Liver (tissue), 8 donors: ENCODE measurements at regions not wholly inside any gene's neighbourhood (a gene's known extent, or its start where the extent isn't known, plus 50 kb on each side); places are given as distances from the start of the nearest gene placed in this dataset.

Experiments used
- DNase-seq: peaks from one replicate; pipeline ENCODE4 v3.0.0-alpha.2; 2017; ENCODE audit warnings: low spot score
- H3K27ac ChIP-seq, 2 donors: one replicate each; pipeline ENCODE4 v1.7.0; 2013; ENCODE audit warnings: inconsistent platforms in 2 of 2, low read length in 2 of 2, control low read depth in 1 of 2, low read depth in 1 of 2, mild to moderate bottlenecking in 1 of 2
- H3K27me3 ChIP-seq, 4 donors: one replicate each; pipeline versions ENCODE4 v1.6.1 to v1.7.0; 2013; ENCODE audit warnings: low read length in 3 of 4, inconsistent platforms in 1 of 4, mild to moderate bottlenecking in 1 of 4, moderate library complexity in 1 of 4; ENCODE audit not compliant: control insufficient read depth in 4 of 4, insufficient read depth in 4 of 4
- H3K36me3 ChIP-seq, 4 donors: one replicate each; pipeline versions ENCODE4 v1.6.1 to v1.7.0; 2013; ENCODE audit warnings: low read length in 3 of 4, mild to moderate bottlenecking in 3 of 4, low read depth in 1 of 4, moderate library complexity in 1 of 4; ENCODE audit not compliant: control insufficient read depth in 4 of 4, insufficient read depth in 3 of 4
- H3K4me1 ChIP-seq, 4 donors: one replicate each; pipeline versions ENCODE4 v1.6.1 to v1.7.0; 2013; ENCODE audit warnings: low read length in 3 of 4, mild to moderate bottlenecking in 3 of 4, moderate library complexity in 1 of 4; ENCODE audit not compliant: control insufficient read depth in 4 of 4, insufficient read depth in 4 of 4
- H3K4me3 ChIP-seq, 3 donors: one replicate each; pipeline versions ENCODE4 v1.6.1 to v1.7.0; 2013; ENCODE audit warnings: low read length in 3 of 3, control low read depth in 1 of 3, low read depth in 1 of 3, mild to moderate bottlenecking in 1 of 3
- H3K9ac ChIP-seq, 2 donors: one replicate each; pipeline ENCODE4 v1.7.0; 2013; ENCODE audit warnings: low read length in 2 of 2, mild to moderate bottlenecking in 2 of 2, moderate library complexity in 2 of 2, control low read depth in 1 of 2, low read depth in 1 of 2
- H3K9me3 ChIP-seq, 4 donors: one replicate each; pipeline versions ENCODE4 v1.6.1 to v1.7.0; 2013; ENCODE audit warnings: low read length in 3 of 4; ENCODE audit not compliant: control insufficient read depth in 4 of 4
- EGR1 ChIP-seq, 2 donors: IDR thresholded peaks; 2 replicates each; pipeline ENCODE4 v1.6.1; 2016 to 2018; ENCODE audit warnings: antibody characterized with exemption in 2 of 2, low read depth in 2 of 2
- FOXA1 ChIP-seq: IDR thresholded peaks from 2 replicates; pipeline ENCODE4 v1.6.1; 2016; ENCODE audit warnings: antibody characterized with exemption
- FOXA2 ChIP-seq: IDR thresholded peaks from 2 replicates; pipeline ENCODE4 v1.6.1; 2016; ENCODE audit warnings: antibody characterized with exemption
- GABPA ChIP-seq, 2 donors: IDR thresholded peaks in 1 of 2; conservative IDR thresholded peaks in 1 of 2; 2 replicates each; pipeline ENCODE4 v1.6.1; 2016; ENCODE audit warnings: antibody characterized with exemption in 2 of 2, mild to moderate bottlenecking in 1 of 2, moderate library complexity in 1 of 2
- HNF4A ChIP-seq, 2 donors: conservative IDR thresholded peaks; 2 replicates each; pipeline ENCODE4 v1.6.1; 2016; ENCODE audit warnings: antibody characterized with exemption in 2 of 2, mild to moderate bottlenecking in 2 of 2
- HNF4G ChIP-seq: IDR thresholded peaks from 2 replicates; pipeline ENCODE4 v1.6.1; 2016; ENCODE audit warnings: antibody characterized with exemption
- JUND ChIP-seq, 2 donors: IDR thresholded peaks; 2 replicates each; pipeline ENCODE4 v1.6.1; 2016; ENCODE audit warnings: antibody characterized with exemption in 2 of 2
- NR2F2 ChIP-seq: IDR thresholded peaks from 2 replicates; pipeline ENCODE4 v1.6.1; 2016; ENCODE audit warnings: antibody characterized with exemption
- RAD21 ChIP-seq, 2 donors: IDR thresholded peaks; 2 replicates each; pipeline ENCODE4 v1.6.1; 2016; ENCODE audit warnings: antibody characterized with exemption in 2 of 2, mild to moderate bottlenecking in 2 of 2
- RXRA ChIP-seq, 2 donors: IDR thresholded peaks; 2 replicates each; pipeline ENCODE4 v1.6.1; 2017 to 2018; ENCODE audit warnings: antibody characterized with exemption in 2 of 2, mild to moderate bottlenecking in 1 of 2
- SP1 ChIP-seq: IDR thresholded peaks from 2 replicates; pipeline ENCODE4 v1.6.1; 2018; ENCODE audit warnings: antibody characterized with exemption, mild to moderate bottlenecking
- TAF1 ChIP-seq: conservative IDR thresholded peaks from 2 replicates; pipeline ENCODE4 v1.6.1; 2016; ENCODE audit warnings: antibody characterized with exemption, mild to moderate bottlenecking
- YY1 ChIP-seq: IDR thresholded peaks from 2 replicates; pipeline ENCODE4 v1.6.1; 2016; ENCODE audit warnings: antibody characterized with exemption, mild to moderate bottlenecking
- WGBS: extraction: QIAGEN DNeasy Blood & Tissue Kit; methylation state at CpG from one replicate; pipeline ENCODE4 v1.1.7; 2013; 5-methylcytosine and 5-hydroxymethylcytosine counted together
- TF ChIP-seq, protein P1 (sequence below): fragments of 150-350 bp; IDR thresholded peaks from 2 replicates; pipeline ENCODE4 v1.5.1; 2017; ENCODE audit warnings: improper control_type of control experiment, low read depth, low read length; ENCODE audit not compliant: missing input control
- TF ChIP-seq, protein P2 (sequence below): IDR thresholded peaks from 2 replicates; pipeline ENCODE4 v1.6.1; 2016; ENCODE audit warnings: antibody characterized with exemption
- TF ChIP-seq, protein P3 (sequence below): IDR thresholded peaks from 2 replicates; pipeline ENCODE4 v1.6.1; 2016; ENCODE audit warnings: antibody characterized with exemption, mild to moderate bottlenecking
- TF ChIP-seq, protein P4 (sequence below): IDR thresholded peaks from 2 replicates; pipeline ENCODE4 v1.6.1; 2016; ENCODE audit warnings: antibody characterized with exemption
- TF ChIP-seq, protein P5 (sequence below): IDR thresholded peaks from 2 replicates; pipeline ENCODE4 v1.6.1; 2016; ENCODE audit warnings: antibody characterized with exemption
- donor health status: healthy.
- donor health status: healthy.
- donor health status: healthy.
- donor health status: healthy.
- donor health status: healthy.

DNA sequence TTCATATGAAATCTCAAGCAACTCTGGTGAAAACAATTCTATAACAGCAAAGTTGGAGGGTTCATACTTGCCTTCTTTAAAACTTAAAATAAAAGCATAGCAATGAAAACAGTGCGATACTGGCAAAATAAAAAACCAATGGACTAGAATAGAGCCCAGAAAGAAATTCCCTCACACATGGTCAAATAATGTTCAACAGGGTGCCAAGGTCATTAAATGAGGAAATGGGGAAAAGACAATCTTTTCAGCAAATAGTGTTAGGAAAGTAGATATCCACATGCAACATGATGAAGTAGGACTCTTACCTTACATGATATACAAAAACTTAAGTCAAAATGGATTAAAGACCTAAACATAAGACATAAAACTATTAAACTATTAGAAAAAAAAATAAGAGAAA, 970.2 kb upstream of the AGA start (continued):
- TF ChIP-seq, protein P1, sequence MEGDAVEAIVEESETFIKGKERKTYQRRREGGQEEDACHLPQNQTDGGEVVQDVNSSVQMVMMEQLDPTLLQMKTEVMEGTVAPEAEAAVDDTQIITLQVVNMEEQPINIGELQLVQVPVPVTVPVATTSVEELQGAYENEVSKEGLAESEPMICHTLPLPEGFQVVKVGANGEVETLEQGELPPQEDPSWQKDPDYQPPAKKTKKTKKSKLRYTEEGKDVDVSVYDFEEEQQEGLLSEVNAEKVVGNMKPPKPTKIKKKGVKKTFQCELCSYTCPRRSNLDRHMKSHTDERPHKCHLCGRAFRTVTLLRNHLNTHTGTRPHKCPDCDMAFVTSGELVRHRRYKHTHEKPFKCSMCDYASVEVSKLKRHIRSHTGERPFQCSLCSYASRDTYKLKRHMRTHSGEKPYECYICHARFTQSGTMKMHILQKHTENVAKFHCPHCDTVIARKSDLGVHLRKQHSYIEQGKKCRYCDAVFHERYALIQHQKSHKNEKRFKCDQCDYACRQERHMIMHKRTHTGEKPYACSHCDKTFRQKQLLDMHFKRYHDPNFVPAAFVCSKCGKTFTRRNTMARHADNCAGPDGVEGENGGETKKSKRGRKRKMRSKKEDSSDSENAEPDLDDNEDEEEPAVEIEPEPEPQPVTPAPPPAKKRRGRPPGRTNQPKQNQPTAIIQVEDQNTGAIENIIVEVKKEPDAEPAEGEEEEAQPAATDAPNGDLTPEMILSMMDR = no peak

DNA sequence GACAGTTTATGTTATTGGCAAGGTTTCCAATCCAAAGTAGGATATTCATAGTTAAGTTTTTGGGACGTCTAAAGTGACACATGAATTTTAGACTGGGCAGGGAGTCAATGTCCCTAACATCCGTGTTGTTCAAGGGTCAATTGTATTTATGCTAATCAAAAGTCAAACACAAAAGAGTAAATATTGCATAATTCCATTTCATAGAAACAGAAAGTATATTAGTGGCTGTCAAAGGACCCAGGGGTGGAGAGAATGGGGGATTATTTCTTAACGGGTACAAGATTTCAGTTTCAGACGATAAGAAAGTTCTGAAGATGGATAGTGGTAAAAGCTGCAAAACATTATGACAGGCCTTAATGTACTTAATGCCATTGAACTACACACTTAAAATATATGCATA, 971.8 kb upstream of the AGA start:
- H3K9ac ChIP-seq = no peak overlapping the region
- no peak for DNase-seq
- H3K27me3 ChIP-seq = no peaks in the 10 kb centered on the region
- H3K36me3 ChIP-seq = no peaks in the 10 kb centered on the region
- peak; percentile 47 for TF ChIP-seq FOXA2
- TF ChIP-seq YY1 = peak; percentile 85
- TF ChIP-seq RXRA (IDR thresholded peaks at IDR 0.05) = peak; percentile 82 to 86
- TF ChIP-seq NR2F2 = no peak
- TF ChIP-seq, protein P2, sequence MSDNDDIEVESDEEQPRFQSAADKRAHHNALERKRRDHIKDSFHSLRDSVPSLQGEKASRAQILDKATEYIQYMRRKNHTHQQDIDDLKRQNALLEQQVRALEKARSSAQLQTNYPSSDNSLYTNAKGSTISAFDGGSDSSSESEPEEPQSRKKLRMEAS = peak; percentile 35
- no peak for TF ChIP-seq EGR1 (IDR thresholded peaks at IDR 0.05; ENCODE audit: low read depth in 2 of 2)
- TF ChIP-seq JUND (IDR thresholded peaks at IDR 0.05) = peak; percentile 14 to 42
- TF ChIP-seq, protein P3, sequence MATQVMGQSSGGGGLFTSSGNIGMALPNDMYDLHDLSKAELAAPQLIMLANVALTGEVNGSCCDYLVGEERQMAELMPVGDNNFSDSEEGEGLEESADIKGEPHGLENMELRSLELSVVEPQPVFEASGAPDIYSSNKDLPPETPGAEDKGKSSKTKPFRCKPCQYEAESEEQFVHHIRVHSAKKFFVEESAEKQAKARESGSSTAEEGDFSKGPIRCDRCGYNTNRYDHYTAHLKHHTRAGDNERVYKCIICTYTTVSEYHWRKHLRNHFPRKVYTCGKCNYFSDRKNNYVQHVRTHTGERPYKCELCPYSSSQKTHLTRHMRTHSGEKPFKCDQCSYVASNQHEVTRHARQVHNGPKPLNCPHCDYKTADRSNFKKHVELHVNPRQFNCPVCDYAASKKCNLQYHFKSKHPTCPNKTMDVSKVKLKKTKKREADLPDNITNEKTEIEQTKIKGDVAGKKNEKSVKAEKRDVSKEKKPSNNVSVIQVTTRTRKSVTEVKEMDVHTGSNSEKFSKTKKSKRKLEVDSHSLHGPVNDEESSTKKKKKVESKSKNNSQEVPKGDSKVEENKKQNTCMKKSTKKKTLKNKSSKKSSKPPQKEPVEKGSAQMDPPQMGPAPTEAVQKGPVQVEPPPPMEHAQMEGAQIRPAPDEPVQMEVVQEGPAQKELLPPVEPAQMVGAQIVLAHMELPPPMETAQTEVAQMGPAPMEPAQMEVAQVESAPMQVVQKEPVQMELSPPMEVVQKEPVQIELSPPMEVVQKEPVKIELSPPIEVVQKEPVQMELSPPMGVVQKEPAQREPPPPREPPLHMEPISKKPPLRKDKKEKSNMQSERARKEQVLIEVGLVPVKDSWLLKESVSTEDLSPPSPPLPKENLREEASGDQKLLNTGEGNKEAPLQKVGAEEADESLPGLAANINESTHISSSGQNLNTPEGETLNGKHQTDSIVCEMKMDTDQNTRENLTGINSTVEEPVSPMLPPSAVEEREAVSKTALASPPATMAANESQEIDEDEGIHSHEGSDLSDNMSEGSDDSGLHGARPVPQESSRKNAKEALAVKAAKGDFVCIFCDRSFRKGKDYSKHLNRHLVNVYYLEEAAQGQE = peak; percentile 69
- TF ChIP-seq, protein P4, sequence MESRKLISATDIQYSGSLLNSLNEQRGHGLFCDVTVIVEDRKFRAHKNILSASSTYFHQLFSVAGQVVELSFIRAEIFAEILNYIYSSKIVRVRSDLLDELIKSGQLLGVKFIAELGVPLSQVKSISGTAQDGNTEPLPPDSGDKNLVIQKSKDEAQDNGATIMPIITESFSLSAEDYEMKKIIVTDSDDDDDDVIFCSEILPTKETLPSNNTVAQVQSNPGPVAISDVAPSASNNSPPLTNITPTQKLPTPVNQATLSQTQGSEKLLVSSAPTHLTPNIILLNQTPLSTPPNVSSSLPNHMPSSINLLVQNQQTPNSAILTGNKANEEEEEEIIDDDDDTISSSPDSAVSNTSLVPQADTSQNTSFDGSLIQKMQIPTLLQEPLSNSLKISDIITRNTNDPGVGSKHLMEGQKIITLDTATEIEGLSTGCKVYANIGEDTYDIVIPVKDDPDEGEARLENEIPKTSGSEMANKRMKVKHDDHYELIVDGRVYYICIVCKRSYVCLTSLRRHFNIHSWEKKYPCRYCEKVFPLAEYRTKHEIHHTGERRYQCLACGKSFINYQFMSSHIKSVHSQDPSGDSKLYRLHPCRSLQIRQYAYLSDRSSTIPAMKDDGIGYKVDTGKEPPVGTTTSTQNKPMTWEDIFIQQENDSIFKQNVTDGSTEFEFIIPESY = peak; percentile 35
- TF ChIP-seq HNF4A (conservative IDR thresholded peaks at IDR 0.05) = peak; percentile 89 to 93
- TF ChIP-seq RAD21 (IDR thresholded peaks at IDR 0.05) = peak; percentile 39 to 50
- peak; percentile 42 for TF ChIP-seq FOXA1
- TF ChIP-seq, protein P5, sequence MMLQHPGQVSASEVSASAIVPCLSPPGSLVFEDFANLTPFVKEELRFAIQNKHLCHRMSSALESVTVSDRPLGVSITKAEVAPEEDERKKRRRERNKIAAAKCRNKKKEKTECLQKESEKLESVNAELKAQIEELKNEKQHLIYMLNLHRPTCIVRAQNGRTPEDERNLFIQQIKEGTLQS = peak; percentile 26
- TF ChIP-seq HNF4G = peak; percentile 62
- peak; percentile 91 for TF ChIP-seq SP1
- TF ChIP-seq, protein P1 = no peak
- no peak for TF ChIP-seq TAF1
- TF ChIP-seq GABPA (IDR thresholded peaks at IDR 0.05 in 1 of 2, conservative IDR thresholded peaks at IDR 0.05 in 1 of 2) = peak in 1 of 2 donors; percentile 48
- 24% methylated on average over 4 of the region's 4 CpGs for WGBS
- peak overlapping the region; percentile 42 to 54 (median 47) for H3K4me3 ChIP-seq
- peak overlapping the region; percentile 63 to 76 for H3K27ac ChIP-seq
- peaks cover 0 to 20% (median 11%) of the 10 kb centered on the region in 4 donors for H3K4me1 ChIP-seq
- H3K9me3 ChIP-seq = peaks cover 0 to 4% (median 0%) of the 10 kb centered on the region in 4 donors
